Esophagus muscularis mucosa (tissue), 4 donors: ENCODE measurements at regions not wholly inside any gene's neighbourhood (a gene's known extent, or its start where the extent isn't known, plus 50 kb on each side); places are given as distances from the start of the nearest gene placed in this dataset.

Experiments used
- DNase-seq: peaks from one replicate; pipeline ENCODE4 v3.0.0-alpha.2; 2017; ENCODE audit errors: extremely low spot score
- H3K27ac ChIP-seq, 4 donors: fragments of 200-600 bp; sonication (generic); replicated peaks in 1 of 4; 1 replicate in 3 of 4; 2 replicates in 1 of 4; pipeline ENCODE4 v1.5.1; 2016 to 2019; ENCODE audit warnings: mild to moderate bottlenecking in 1 of 4
- H3K27me3 ChIP-seq, 4 donors: fragments of 200-600 bp; sonication (generic); one replicate each; pipeline versions ENCODE4 v1.5.1 to v1.6.0; 2016 to 2019
- H3K36me3 ChIP-seq, 4 donors: fragments of 200-600 bp; sonication (generic); one replicate each; pipeline ENCODE4 v1.5.1; 2016 to 2019
- H3K4me1 ChIP-seq, 4 donors: fragments of 200-600 bp; sonication (generic); one replicate each; pipeline ENCODE4 v1.5.1; 2016 to 2019
- H3K4me3 ChIP-seq, 4 donors: fragments of 200-600 bp; sonication (generic); 1 replicate in 2 of 4; 2 replicates in 2 of 4; pipeline ENCODE4 v1.5.1; 2016 to 2019; ENCODE audit warnings: mild to moderate bottlenecking in 4 of 4, moderate library complexity in 1 of 4
- H3K9me3 ChIP-seq, 4 donors: fragments of 200-600 bp; sonication (generic); 1 replicate in 3 of 4; 2 replicates in 1 of 4; pipeline ENCODE4 v1.5.1; 2016 to 2019
- EP300 ChIP-seq: sonication (generic); formaldehyde crosslinking; IDR thresholded peaks from one replicate; pipeline ENCODE4 v1.6.1; 2017; ENCODE audit warnings: antibody characterized with exemption
- POLR2A ChIP-seq: fragments of 450-650 bp; IDR thresholded peaks from one replicate; pipeline ENCODE4 v1.6.1; 2017; ENCODE audit warnings: antibody characterized with exemption, moderate library complexity, mild to moderate bottlenecking, low read depth
- POLR2AphosphoS5 ChIP-seq, 2 donors: sonication (generic); formaldehyde crosslinking; IDR thresholded peaks; one replicate each; pipeline ENCODE4 v1.6.1; 2017; ENCODE audit warnings: antibody characterized with exemption in 2 of 2
- WGBS: methylation state at CpG from one replicate; pipeline ENCODE4 v1.1.5; 2018; 5-methylcytosine and 5-hydroxymethylcytosine counted together
- intact Hi-C: fragments of 100-400 bp; cut with DNase I; formaldehyde crosslinking; loops from one replicate; pipeline ENCODE4 v1.15.1; 2023
- TF ChIP-seq, protein P1 (sequence below), 3 experiments: fragments of 200-600 bp in 2 of 3; fragments of 450-650 bp in 1 of 3; sonication (generic) in 2 of 3; IDR thresholded peaks; one replicate each; pipeline ENCODE4 v1.5.1; 2017 to 2019; ENCODE audit warnings: antibody characterized with exemption in 3 of 3, mild to moderate bottlenecking in 2 of 3, moderate library complexity in 1 of 3

DNA sequence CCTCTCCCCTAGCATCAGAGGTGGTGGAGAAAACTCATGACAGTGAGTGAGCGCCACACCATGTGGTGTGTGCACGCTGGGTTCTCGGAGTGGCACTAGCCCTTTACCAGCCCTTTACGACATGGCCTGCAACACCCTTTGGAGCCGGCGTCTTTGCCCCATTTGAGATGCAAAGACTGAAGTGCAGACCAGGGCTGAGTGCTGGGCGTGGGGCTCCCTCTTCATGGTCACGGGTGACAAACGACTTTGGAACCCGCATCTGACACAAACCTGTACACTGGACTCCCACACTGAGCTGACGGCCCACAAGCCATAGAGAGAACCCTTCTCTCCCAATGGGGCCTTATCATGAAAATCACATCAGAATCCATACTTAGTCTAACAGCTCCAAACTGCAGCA lies 76.8 kb upstream of the ALDH1L1 start:
- Histone ChIP-seq H3K4me1 (peaks cover 11 to 23% (median 22%) of the 10 kb centered on the region in 4 donors), H3K9me3 (no peaks in the 10 kb centered on the region), H3K27me3 (no peaks in the 10 kb centered on the region), H3K4me3 (no peak overlapping the region), H3K27ac (no peak overlapping the region), H3K36me3 (no peaks in the 10 kb centered on the region)
- intact Hi-C loops, result no loop called here
- 95% methylated on average over 10 of the region's 11 CpGs for WGBS
- TF ChIP-seq, protein P1, sequence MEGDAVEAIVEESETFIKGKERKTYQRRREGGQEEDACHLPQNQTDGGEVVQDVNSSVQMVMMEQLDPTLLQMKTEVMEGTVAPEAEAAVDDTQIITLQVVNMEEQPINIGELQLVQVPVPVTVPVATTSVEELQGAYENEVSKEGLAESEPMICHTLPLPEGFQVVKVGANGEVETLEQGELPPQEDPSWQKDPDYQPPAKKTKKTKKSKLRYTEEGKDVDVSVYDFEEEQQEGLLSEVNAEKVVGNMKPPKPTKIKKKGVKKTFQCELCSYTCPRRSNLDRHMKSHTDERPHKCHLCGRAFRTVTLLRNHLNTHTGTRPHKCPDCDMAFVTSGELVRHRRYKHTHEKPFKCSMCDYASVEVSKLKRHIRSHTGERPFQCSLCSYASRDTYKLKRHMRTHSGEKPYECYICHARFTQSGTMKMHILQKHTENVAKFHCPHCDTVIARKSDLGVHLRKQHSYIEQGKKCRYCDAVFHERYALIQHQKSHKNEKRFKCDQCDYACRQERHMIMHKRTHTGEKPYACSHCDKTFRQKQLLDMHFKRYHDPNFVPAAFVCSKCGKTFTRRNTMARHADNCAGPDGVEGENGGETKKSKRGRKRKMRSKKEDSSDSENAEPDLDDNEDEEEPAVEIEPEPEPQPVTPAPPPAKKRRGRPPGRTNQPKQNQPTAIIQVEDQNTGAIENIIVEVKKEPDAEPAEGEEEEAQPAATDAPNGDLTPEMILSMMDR (IDR thresholded peaks at IDR 0.05), result no peak
- TF ChIP-seq POLR2A, result no peak
- no peak for TF ChIP-seq POLR2AphosphoS5 (IDR thresholded peaks at IDR 0.05)
- TF ChIP-seq EP300, result no peak
- no peak for DNase-seq

DNA sequence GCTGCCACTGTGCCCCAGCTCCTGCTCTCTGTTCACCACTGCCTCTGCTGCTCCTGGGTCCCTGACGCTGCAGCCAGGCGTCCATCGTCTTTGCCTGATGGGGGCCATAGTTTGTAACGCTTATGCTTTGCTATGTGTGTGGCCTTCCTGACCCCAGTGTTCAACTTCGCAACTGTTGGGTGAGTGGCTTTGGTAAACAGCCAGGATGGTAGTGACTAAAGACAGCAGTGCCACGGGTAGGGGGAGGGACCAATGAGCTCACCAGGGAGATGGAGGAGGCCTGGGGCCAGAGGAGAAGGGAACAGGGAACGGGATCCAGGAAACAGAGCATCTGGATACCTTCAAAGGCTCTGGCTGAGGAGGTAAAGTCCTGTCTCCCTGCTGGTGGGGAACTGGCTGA lies 75.9 kb upstream of the ALDH1L1 start:
- intact Hi-C loops, result no loop called here
- no peak for TF ChIP-seq POLR2AphosphoS5 (IDR thresholded peaks at IDR 0.05)
- TF ChIP-seq EP300, result no peak
- TF ChIP-seq POLR2A, result no peak
- TF ChIP-seq, protein P1 (IDR thresholded peaks at IDR 0.05), result no peak
- Histone ChIP-seq H3K27ac (no peak overlapping the region), H3K36me3 (no peaks in the 10 kb centered on the region), H3K27me3 (no peaks in the 10 kb centered on the region), H3K9me3 (no peaks in the 10 kb centered on the region), H3K4me3 (no peak overlapping the region), H3K4me1 (peaks cover 8 to 20% (median 19%) of the 10 kb centered on the region in 4 donors)
- WGBS, result 66% methylated on average over 6 of the region's 7 CpGs
- no peak for DNase-seq

DNA sequence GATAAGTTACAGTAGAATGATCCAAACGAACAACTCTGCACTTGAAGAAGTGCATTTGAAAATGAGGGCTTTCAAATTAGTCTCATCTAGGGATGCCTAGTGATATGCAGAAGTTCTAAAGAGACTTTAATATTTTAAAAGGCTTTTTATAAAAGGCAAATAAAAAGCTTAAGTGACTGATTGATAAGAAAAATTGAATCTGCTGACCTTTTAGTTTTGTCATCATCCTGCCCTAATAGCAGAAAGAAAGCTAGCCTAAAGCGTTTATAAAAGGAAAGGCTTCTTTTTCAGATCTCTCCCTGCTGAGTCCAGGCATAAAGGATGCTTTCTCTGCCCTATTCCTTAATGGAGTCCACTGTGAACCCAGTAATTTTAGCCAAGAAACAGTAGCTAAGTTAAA lies 72.7 kb upstream of the ALDH1L1 start:
- no peaks in the 10 kb centered on the region for H3K36me3 ChIP-seq
- H3K4me1 ChIP-seq, result no peaks in the 10 kb centered on the region
- H3K9me3 ChIP-seq, result no peaks in the 10 kb centered on the region
- H3K27me3 ChIP-seq, result no peaks in the 10 kb centered on the region
- H3K27ac ChIP-seq, result no peak overlapping the region
- TF ChIP-seq POLR2AphosphoS5 (IDR thresholded peaks at IDR 0.05) (no peak), POLR2A (no peak), EP300 (no peak)
- TF ChIP-seq, protein P1 (IDR thresholded peaks at IDR 0.05), result no peak
- 77% methylated on average over 2 of the region's 2 CpGs for WGBS
- no peak overlapping the region for H3K4me3 ChIP-seq
- no peak for DNase-seq
- intact Hi-C loops, result no loop called here

DNA sequence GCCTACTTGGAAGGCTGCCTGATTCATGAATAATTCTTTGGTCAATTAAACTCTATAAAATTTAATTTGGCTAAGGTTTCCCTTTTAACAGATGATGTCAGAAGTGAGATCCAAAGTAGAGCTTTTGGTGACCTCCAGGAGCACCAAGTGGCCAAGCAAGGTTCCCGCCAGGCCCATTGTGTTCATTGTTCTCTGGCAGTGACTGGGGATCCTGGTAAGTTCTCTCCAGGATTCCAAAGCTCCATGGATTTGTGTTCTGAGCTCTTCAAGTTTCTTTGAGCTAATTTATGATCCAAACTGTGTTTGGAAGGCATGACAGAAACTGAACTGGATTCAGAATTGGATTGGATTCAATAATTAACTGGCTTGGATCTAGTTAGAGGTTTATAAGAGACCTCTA lies 72.0 kb upstream of the ALDH1L1 start:
- H3K36me3 ChIP-seq, result no peaks in the 10 kb centered on the region
- 100% methylated on average over 1 of the region's 1 CpG for WGBS
- TF ChIP-seq, protein P1 (IDR thresholded peaks at IDR 0.05), result no peak
- TF ChIP-seq POLR2A (no peak), EP300 (no peak), POLR2AphosphoS5 (IDR thresholded peaks at IDR 0.05) (no peak)
- H3K27ac ChIP-seq, result no peak overlapping the region
- no peaks in the 10 kb centered on the region for H3K4me1 ChIP-seq
- H3K4me3 ChIP-seq, result no peak overlapping the region
- intact Hi-C loops, result no loop called here
- H3K27me3 ChIP-seq, result no peaks in the 10 kb centered on the region
- DNase-seq, result no peak
- H3K9me3 ChIP-seq, result peaks cover 0 to 3% (median 0%) of the 10 kb centered on the region in 4 donors
